Fibroblast of skin of right quadriceps (primary cell): ENCODE measurements at regions not wholly inside any gene's neighbourhood (a gene's known extent, or its start where the extent isn't known, plus 50 kb on each side); places are given as distances from the start of the nearest gene placed in this dataset.

Experiments
- DNase-seq: peaks from one replicate; pipeline ENCODE4 v3.0.0-alpha.2; 2013

GRCh38 chr12:76708296-76708695 lies 55.6 kb upstream of the ZDHHC17 start:
- DNase-seq, result no peak

- DNase-seq, result peak; percentile 46
Observed at GRCh38 chr12:76711241-76711640, 52.7 kb upstream of the ZDHHC17 start.

- no peak for DNase-seq
Observed at GRCh38 chr12:76713130-76713529, 50.8 kb upstream of the ZDHHC17 start.

DNA sequence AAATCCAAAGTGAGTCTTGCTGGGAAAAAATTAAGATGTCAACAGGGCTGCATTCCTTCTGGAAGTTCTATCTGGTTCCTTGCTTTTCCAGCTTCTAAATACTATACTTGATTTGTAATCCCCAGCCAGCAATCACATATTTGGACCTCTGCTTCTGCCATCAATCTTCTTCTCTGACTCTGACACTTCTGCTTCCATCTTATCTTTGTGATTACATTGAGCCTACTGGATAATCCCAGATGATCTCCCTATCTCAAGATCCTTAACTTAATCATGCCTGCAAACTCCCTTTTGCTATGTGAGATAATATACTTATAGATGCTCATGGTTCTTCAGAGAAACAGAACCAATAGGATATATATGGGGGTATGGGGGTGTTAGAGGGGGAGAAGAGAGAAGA lies 49.9 kb upstream of the ZDHHC17 start:
- DNase-seq, result no peak
